PFSK-1 (cell line): ENCODE measurements at regions not wholly inside any gene's neighbourhood (a gene's known extent, or its start where the extent isn't known, plus 50 kb on each side); places are given as distances from the start of the nearest gene placed in this dataset.

ENCODE experiments used
- FOXP2 ChIP-seq: optimal IDR thresholded peaks from 2 replicates; pipeline ENCODE3; 2011; ENCODE audit warnings: borderline replicate concordance, control low read depth, inconsistent platforms; ENCODE audit not compliant: insufficient read depth; ENCODE audit errors: extremely low read length, extremely low read depth
- POLR2AphosphoS5 ChIP-seq: IDR thresholded peaks from 2 replicates; pipeline ENCODE4 v1.6.1; 2012; ENCODE audit warnings: low read depth, mild to moderate bottlenecking, control low read depth, low read length, moderate library complexity
- REST ChIP-seq, 2 experiments: IDR thresholded peaks; 2 replicates each; pipeline versions ENCODE4 v1.6.1 to v1.8.0; 2011 to 2012; ENCODE audit warnings: low read depth in 2 of 2, low read length in 2 of 2, control low read depth in 1 of 2, inconsistent platforms in 1 of 2, mild to moderate bottlenecking in 1 of 2, moderate library complexity in 1 of 2; ENCODE audit not compliant: insufficient read depth in 1 of 2
- SIN3A ChIP-seq: IDR thresholded peaks from 2 replicates; pipeline ENCODE4 v1.6.1; 2012; ENCODE audit warnings: mild to moderate bottlenecking, low read length, moderate library complexity, borderline replicate concordance; ENCODE audit not compliant: insufficient read depth
- TAF1 ChIP-seq: IDR thresholded peaks from 2 replicates; pipeline ENCODE4 v1.6.1; 2012; ENCODE audit warnings: low read length, control low read depth, borderline replicate concordance; ENCODE audit not compliant: insufficient read depth

DNA sequence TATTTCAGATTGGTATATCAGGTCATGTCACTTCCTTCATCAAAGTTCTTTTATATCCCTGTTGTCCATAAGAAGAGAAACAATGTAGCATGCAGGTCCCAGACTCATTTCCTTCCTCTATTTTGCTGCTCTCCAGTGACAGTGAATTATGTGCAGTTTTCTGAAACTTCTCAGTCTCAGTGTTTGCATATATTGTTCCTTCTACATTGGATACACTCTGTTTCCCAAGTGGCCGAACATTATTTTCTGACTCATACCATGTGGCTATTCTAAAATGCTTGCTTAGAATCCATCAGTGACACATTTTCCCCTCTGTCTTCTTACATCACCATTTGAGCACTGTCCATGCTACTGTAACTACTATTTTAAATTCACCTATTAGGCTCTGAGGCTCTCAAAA, 305.7 kb downstream of the PDHA2 start:
- TF ChIP-seq REST (IDR thresholded peaks at IDR 0.05; ENCODE audit: insufficient read depth in 1 of 2, low read depth in 2 of 2, low read length in 2 of 2) (no peak), SIN3A (no peak), POLR2AphosphoS5 (no peak), FOXP2 (no peak), TAF1 (no peak)
